ENCODE measurements at regions not wholly inside any gene's neighbourhood (a gene's known extent, or its start where the extent isn't known, plus 50 kb on each side); places are given as distances from the start of the nearest gene placed in this dataset.

DNA sequence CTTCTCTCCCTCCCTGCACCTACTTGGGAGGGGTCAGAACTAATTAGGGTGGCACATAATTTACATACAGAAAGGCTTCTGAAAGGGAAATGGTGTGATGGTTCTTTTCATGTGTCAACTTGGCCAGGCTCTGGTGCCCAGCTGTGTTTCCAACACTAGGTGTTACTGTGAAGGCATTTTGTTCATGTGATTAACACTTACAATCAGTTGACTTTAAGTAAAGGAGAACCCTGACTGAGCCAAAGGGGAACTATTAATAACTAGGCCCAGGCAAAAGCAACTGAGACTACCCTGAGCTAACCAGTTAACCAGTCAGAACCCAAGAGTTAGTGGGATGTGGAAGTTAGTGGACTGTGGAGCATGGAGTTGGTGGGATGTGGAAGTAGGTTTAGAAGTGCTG is 114.9 kb downstream of the SEC16B start:
- TF ChIP-seq, protein P1, sequence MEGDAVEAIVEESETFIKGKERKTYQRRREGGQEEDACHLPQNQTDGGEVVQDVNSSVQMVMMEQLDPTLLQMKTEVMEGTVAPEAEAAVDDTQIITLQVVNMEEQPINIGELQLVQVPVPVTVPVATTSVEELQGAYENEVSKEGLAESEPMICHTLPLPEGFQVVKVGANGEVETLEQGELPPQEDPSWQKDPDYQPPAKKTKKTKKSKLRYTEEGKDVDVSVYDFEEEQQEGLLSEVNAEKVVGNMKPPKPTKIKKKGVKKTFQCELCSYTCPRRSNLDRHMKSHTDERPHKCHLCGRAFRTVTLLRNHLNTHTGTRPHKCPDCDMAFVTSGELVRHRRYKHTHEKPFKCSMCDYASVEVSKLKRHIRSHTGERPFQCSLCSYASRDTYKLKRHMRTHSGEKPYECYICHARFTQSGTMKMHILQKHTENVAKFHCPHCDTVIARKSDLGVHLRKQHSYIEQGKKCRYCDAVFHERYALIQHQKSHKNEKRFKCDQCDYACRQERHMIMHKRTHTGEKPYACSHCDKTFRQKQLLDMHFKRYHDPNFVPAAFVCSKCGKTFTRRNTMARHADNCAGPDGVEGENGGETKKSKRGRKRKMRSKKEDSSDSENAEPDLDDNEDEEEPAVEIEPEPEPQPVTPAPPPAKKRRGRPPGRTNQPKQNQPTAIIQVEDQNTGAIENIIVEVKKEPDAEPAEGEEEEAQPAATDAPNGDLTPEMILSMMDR (conservative IDR thresholded peaks at IDR 0.05; ENCODE audit: low read depth, low read length) = no peak
- TF ChIP-seq RAD21 (IDR thresholded peaks at IDR 0.05; ENCODE audit: low read length) (no peak), POLR2A (IDR thresholded peaks at IDR 0.05; ENCODE audit: low read depth, low read length) (no peak), CEBPB (IDR thresholded peaks at IDR 0.05; ENCODE audit: low read depth, low read length) (no peak), NFE2L2 (IDR thresholded peaks at IDR 0.05; ENCODE audit: low read depth, low read length) (no peak), RFX5 (IDR thresholded peaks at IDR 0.05; ENCODE audit: low read depth, low read length) (no peak), BHLHE40 (IDR thresholded peaks at IDR 0.05; ENCODE audit: low read depth, low read length) (no peak), MXI1 (IDR thresholded peaks at IDR 0.05; ENCODE audit: borderline replicate concordance, low read depth, low read length) (no peak), SMC3 (IDR thresholded peaks at IDR 0.05; ENCODE audit: low read depth, low read length) (no peak), MAFK (IDR thresholded peaks at IDR 0.05; ENCODE audit: low read depth, low read length) (no peak)
